ENCODE measurements at regions not wholly inside any gene's neighbourhood (a gene's known extent, or its start where the extent isn't known, plus 50 kb on each side); places are given as distances from the start of the nearest gene placed in this dataset.

DNA sequence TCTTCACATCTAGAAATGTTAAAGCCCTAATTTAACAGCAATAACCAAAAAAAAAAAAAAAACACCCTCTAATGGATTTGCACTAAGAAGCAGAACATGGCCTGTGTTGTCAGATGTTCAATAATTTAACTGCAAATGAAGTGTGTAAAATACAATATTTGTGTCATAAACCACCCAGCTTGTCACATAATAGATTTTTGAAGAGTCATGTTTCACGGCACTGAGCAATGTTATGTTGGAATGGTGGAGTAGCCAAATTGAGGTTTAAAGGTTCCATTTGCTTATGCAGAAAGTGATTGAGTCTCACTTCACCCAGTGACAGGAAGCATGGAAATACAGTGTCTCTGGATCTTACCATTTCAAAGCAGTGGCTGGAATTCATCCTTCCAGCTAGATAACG lies 173.2 kb upstream of the XYLT1 start:
- no peak for DNase-seq (ENCODE audit: low spot score)

DNA sequence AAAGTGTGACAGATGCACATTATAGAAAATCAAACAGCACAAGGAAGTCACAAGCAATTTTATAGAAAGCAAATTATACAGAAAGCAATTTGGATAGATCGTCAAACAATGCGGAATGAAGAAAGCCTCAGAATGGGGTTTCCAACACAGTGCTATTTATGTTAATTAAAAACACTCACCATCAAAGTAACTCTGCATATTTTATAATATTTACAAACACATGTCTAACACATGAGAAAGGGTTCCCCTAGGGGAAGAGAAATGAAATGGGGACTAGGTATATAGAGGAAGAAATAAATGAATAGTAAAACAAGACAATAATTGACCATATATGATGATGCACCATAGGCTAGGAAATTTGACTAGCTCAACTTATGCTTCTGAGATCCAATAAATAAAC lies 171.2 kb upstream of the XYLT1 start:
- no peak for DNase-seq (ENCODE audit: low spot score)

DNA sequence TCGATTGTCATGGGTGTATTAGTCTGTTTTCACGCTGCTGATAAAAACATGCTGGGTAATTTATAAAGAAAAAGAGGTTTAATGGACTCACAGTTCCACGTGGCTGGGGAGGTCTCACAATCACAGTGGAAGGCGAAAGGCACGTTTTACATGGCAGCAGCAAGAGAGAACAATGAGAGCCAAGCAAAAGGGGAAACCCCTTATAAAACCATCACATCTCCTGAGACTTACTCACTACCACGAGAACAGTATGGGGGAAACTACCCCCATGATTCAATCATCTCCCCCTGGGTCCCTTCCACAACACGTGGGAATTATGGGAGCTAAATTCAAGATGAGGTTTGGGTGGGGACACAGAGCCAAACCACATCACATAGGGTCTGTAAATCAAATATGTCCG lies 167.4 kb upstream of the XYLT1 start:
- DNase-seq (ENCODE audit: low spot score) = no peak

DNA sequence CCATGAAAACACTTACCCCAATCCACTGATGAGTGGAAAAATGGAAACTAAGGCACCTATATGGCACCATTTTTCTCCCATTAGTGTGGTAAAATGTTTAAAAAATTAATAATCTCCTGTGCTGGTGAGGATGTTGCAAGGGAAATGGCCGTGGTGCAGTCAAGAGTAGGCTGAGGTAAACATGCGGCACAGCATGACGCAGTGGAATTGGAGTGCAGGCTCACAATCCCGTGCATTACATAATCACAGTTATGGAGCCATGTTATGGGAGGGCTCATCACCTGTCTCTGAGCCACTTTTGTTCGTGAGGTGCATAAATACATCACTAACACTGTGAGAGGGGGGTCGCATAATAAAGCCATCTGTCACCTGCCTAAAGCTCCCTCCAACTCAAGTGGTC lies 164.4 kb upstream of the XYLT1 start:
- no peak for DNase-seq (ENCODE audit: low spot score)

DNA sequence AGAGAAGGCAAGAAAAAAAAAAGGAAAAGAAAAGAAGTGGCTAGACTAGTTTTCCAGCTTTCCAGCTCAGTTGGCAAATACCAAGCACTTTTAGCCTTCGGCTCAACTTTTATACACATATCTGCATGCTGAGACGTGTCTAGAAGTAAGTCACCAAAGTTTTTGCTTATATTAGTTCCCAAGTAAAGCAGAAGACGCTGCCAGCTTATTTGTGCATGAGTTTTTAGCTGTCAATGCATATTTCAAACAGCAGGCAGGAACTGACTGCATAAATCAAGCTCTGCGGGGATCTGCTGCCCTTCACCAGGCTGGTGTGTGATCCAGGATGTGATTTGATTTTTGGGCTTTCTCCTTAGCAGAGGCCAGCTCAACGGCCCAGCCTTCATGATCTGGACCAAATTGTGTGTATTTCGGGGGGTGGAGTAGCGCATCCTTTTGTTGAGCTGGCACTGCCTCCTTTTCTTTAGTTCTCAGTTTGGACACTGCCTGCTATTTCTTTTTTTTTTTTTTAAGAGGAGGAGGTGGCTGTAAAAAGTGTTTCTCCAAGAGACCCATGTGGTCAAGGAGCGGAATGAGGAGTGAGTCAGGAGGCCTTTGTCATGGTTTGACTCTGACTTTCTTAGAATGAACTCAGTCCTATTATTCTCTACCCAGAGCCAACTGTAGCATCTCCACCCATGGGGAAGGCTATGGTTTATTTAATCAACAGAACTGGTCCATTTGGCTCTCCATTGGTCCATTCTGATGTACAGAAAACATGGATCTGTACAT lies 162.6 kb upstream of the XYLT1 start:
- no peak for DNase-seq (ENCODE audit: low spot score)

DNA sequence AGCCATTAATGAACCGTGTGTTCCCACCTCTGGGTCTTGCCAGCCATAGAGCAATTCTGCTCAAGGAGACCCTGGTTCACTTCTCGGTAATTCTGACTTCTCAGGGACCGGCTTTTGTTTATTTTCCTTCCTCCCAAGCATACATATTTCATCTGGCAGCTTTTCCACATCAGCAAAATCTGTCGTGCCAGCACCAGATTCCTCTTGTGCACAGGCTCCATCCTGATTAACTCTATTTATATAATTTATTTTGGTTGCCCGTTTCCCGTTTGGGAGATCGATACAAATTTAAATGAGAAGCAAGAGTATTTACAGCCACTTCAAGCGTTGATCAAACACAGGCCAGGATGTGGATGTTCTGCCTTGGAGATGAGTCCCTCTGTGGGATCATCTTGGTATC lies 161.9 kb upstream of the XYLT1 start:
- DNase-seq (ENCODE audit: low spot score) = no peak

DNA sequence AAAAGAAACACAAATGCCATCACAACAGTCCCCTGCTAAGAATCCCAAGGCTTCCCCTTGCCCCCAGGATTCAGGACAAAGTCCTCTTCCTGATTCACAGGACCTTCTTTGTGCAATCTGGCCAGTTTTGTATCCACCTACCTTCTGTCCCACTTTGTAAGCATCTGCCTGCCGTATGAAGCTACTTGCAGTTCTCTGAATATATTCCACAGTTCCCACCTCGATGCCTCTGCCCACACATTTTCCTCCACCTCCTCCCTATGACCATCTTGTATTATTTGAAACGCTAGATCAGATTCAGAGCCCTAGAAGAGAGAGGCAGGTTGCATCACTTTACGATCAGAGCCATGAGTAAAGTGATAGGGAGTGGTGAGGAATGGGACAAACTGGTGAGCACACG lies 159.2 kb upstream of the XYLT1 start:
- no peak for DNase-seq (ENCODE audit: low spot score)

DNA sequence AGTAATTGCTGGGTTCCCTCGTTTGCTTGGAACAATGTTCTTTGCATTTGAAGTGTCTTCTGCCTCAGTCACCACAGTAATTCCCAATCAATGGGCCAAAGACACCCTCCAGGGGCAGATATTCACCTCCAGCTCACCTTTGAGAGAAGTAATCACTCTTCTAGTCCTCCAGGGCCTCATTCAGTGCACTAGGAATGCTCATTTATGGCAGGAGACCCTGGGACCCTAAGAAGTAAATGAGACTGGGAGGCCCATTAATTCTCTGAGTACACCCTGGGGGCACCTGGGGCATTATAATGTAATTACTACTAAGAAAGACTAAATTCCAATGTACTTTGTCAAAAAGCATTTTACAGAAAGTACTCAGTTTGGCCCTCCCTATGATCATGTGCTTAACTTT lies 158.2 kb upstream of the XYLT1 start:
- no peak for DNase-seq (ENCODE audit: low spot score)

DNA sequence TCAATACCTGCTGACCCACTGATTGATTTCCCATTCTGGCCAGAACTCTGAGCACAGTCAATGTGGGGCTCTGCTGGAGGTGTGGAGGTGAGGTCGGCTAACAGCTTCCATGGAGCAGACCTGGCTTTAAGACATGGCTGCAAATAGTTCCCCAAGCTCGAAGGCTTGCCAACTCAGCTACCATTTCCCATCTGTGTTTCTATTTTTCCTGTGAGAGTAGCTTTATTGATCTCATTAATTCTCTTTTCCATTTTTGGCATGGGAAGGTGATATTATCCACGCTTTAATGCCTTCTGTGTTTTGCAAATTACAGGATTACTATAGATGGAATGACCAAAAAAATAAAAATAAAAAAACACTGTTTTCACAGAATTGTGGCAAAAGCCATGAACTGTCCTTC lies 151.6 kb upstream of the XYLT1 start:
- no peak for DNase-seq (ENCODE audit: low spot score)

DNA sequence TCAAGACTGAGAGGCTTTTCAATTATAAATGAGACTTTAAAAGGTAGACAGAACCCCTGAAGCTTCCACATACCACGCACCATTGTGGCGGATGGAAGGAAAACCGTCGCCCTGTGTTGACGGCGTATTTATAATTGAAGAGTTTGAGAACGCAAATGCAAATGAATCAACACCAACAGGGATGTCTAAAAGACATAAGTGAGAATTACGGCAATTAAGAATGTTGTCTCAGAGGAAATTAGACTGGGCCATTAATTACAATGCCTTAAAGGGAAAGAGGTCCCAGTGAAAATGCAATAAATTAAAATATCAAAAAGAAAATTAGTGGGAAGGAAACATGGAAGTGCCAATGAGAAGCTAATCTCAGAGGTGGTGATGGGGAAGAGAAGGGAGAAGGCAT lies 148.5 kb upstream of the XYLT1 start:
- DNase-seq (ENCODE audit: low spot score) = no peak

DNA sequence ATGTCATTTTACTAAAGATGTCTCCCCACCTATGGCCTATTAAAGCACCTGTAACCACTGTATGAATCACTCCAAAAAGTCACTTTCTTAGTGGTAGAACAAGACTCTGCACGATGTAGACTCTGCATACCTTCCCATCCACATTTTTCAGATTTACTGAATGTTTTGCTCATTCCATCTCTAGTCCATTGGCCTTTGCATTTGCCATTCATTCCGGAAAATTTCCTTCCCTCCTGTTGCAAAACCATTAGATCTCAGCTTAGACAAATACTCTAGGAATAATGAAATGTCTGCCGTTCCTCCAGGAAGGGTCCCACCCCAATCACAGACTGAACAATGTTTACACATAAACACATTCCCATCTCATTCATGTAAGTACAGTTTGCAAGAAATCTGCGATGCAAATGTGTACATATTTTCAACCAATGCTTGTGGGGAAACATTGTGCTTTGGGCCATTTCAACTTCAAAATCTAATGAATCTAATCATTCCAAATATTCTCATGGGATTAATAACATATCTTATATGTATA lies 146.3 kb upstream of the XYLT1 start:
- no peak for DNase-seq (ENCODE audit: low spot score)

DNA sequence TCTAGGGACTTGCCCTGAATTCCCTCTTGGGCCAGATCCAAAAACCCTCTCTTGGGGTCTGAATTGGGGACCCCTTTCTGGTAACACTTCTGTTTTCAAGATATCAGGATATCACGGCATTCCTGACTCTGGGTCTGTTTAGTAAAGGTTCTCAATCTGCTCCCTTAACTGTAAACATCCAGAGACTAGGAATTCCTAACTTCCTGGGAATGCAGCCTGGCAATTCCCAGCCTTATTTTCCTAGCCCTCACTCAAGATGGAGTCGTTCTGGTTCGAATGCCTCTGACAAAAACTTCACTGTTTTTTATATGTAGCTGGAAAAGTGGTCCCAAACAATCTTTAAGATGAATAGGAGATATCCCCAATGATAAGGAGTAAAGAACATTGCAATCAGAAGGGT lies 141.6 kb upstream of the XYLT1 start:
- DNase-seq (ENCODE audit: low spot score) = no peak

DNA sequence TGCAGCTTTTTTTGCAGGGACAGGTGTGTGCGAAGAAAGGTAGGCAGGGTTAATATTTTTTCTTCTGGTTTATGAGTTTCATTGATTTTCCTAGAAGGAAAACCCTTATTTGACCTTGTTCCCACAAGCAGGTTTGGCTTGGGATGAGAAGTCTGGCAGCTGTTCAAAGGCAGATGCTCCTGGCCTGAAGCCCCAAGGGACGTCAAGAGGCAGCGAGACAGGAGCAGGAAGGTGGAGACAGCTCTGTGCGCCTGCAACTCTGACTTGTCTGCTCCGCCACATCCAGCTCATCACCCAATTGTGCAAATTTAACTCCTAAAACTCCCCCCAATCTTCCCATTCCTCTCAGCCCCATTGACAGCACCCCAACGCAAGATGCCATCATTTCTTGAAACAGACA lies 136.8 kb upstream of the XYLT1 start:
- DNase-seq (ENCODE audit: low spot score) = no peak

DNA sequence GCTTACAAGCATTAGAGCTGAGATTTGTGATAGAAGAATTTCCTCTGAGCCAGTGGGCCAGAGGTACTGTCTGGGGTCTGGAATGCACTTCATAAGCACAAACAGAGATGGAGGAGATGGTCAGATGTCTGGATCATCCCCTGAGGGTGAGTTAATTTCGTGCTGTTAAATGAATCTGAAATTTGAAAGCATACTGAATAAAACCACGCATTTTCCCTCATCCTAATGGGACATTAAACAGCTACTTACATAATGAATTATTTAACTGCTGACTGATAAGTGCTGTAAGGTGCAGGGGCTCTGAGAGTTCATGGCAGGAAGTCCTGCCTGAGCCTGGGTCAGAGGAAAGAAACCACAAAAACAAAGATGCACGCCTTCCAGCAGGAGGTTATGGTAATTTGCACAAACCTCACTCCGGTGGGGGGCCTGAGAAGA lies 136.3 kb upstream of the XYLT1 start:
- no peak for DNase-seq (ENCODE audit: low spot score)

DNA sequence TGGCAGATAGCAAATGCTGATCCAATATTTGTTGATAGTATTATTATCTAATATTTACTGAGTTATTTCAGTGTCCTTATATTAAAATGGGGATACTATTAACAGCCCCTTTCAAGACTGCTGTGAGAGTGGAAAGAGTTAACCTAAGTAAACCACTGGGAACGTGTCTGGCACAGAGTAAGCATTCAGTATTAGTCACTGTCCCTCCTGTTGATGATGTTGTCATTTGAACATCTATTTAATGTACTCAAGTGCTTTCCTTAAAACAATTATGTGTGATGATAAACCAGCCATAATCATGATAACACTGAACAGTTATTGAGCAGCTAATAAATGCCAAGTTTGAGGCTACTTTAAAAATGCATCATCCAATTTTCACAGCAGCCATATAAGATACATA lies 135.7 kb upstream of the XYLT1 start:
- DNase-seq (ENCODE audit: low spot score) = no peak

DNA sequence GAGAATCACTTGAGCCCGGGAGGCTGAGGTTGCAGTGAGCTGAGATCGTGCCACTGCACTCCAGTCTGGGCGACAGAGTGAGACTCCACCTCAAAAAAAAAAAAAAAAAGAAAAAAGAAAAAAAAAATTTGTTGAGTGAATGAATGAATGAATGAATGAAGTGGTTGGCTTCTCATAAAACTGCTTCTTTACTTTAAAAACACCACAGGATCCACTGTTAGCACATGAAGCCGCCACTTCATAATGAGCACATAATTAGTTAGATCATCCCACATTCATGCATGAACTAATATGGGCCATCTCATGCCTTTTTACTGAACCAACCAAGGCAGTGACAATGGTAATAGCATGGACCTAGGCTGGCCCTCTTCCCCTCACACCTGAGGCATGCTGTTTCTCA lies 135.0 kb upstream of the XYLT1 start:
- no peak for DNase-seq (ENCODE audit: low spot score)

DNA sequence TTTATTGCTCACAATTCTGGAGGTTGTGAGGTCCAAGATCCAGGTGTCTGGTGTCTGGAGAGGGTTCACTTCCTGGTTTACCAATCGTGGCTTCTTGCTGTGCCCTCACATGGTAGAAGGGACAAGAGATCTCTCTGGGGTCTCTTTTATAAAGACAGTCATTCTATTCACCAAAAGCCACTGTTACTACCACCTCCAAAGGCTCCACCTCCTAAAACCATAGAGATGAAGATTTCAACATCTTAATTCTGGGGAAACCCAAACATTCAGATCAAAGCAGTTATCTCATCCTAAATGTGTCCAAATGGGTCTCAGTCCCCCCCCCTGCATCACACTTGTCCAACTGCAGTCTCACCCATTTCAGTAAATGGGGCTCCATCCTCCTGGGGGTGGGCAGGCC lies 132.9 kb upstream of the XYLT1 start:
- no peak for DNase-seq (ENCODE audit: low spot score)

DNA sequence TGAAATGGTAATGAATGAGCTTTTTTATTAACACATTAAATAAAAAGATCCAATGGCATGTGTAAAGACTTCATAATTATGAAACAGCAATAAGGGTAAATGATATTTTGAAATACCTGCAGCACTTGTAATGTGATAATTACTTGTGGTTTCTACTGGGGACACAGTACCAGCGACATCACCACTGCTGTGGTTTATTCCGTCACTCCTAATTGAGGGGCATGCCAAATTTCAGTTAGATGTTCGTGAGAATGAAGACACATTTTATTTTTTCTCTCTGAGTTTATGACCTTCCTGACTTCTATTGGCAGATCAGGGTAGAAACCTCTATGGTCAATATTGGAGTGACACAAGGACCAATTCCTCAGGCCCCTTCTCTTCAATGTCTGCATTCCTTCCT lies 131.9 kb upstream of the XYLT1 start:
- DNase-seq (ENCODE audit: low spot score) = no peak

DNA sequence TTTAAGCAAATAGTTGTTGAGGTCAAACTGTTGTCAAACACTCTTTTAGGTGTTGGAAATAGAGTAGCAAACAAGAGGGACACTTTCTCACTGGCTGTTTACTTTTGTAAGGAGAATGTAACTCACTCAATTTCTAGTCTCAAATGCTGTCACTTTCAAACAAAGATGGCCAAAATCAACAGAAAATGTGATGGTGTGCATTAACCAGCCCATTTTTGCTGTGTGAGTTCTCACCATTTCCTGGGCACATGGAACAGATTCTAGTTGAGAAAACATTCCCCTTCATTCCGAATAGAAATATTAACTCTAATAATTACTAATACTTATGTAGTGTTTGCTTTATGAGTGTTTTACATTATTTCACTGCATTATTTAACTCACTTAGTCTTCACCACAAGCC lies 128.2 kb upstream of the XYLT1 start:
- no peak for DNase-seq (ENCODE audit: low spot score)

DNA sequence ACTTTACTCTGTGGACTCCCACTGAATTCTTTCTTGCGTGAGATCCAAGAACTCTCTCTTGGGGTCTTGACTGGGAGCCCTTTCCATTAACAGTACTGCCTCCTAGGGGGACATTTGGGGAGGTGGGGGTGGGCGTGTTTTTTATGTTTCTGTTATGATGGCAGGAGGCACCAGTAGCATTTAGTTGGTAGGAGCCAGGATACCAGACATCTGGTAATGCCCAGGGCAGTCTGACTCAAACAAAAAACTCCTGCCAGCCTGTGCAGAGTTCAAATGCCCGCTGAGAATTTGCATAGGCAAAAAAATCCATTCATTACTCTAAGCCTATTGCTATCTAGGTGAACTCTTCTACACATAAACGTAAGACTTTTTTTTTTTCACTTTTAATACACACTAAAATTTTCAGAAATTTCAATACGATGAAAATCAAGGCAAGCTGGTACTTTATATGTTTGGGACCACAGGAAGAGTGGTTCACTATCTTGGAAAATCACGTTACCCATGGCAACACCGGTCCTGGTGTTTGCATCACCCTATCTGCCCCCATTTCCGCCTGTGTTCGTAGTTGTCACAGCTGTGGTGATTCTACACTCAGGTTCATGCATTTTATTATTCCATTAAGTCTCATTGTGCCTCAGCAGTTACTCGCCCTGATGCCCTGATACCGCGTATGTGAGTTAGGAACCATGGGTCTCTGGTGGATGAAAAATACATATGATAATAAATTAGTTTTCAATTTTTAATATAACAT lies 121.1 kb upstream of the XYLT1 start:
- DNase-seq (ENCODE audit: low spot score) = no peak

DNA sequence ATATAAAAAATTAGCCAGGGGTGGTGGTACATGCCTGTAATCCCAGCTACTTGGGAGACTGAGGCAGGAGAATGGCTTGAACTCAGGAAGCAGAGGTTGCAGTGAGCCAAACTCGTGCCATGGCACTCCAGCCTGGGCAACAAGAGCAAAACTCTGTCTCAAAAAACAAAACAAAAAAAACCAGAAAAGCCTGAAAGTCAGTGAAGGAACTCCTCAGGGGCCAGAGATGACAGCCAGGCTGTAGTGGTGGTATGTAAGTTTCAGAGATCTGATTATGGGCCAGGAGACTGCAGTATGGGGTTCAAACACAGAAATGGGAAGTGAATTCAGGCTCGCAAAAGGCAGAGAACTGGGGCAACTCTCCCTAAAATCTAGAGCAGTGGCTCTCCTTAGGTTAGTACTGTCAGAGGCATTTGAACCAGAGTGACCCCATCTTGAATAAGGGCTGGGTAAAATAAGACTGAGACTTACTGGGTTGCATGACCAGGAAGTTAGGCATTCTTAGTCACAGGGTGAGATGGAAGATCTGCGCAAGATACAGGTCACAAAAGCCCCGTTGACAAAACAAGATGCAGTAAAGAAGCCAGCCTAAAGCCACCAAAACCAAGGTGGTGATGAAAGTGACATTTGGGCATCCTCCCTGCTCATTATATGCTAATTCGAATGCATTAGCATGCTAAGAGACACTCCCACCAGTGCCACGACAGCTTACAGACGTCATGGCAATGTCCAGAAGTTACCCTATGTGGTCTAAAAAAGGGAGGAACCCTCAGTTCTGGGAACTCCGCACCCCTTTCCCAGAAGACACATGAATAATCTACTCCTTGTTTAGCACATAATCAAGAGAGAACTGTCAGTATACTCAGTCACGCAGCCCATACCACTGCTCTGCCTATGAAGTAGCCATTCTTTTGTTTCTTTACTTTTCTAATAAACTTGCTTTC lies 120.2 kb upstream of the XYLT1 start:
- no peak for DNase-seq (ENCODE audit: low spot score)

DNA sequence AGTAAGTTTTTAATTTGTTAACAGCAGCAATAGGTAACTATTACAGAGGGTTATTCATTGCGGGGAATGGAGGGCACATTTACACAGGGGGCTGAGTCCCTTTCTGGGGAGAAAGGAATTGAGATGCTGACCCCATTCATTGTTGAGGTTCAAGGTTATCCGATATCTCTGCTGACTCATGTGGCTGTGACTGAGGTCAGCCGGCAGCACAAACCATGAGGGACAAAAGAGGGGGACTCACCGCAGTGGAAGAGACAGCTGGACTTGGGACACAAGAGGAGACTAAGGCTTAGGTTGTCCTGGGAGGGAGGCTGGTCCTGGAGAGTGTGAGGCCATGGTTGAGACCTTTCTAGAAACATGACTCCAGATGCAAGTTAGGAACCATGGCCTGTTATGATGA lies 119.1 kb upstream of the XYLT1 start:
- DNase-seq (ENCODE audit: low spot score) = no peak

Measured in iPS-NIHi11 (cell line).